Fibroblast of lung (primary cell): ENCODE measurements at regions not wholly inside any gene's neighbourhood (a gene's known extent, or its start where the extent isn't known, plus 50 kb on each side); places are given as distances from the start of the nearest gene placed in this dataset.
A peak's percentile ranks its signal among the peaks of the same experiment; 100 is the strongest.

ENCODE experiments used
- DNase-seq, 2 donors: peaks; one replicate each; pipeline versions ENCODE4 v3.0.0 to v3.0.0-alpha.2; 2010; ENCODE audit warnings: low read depth in 2 of 2
- H2AFZ ChIP-seq: 2 replicates; pipeline ENCODE4 v1.5.1; 2012; ENCODE audit warnings: low read length, control low read depth, inconsistent platforms
- H3K27ac ChIP-seq: 2 replicates; pipeline ENCODE4 v1.5.1; 2011; ENCODE audit warnings: low read length, control low read depth; ENCODE audit not compliant: insufficient read depth
- H3K27me3 ChIP-seq: 2 replicates; pipeline ENCODE4 v1.5.1; 2011; ENCODE audit warnings: mild to moderate bottlenecking, low read length; ENCODE audit not compliant: control insufficient read depth, insufficient read depth
- H3K36me3 ChIP-seq: 2 replicates; pipeline ENCODE4 v1.5.1; 2011; ENCODE audit warnings: low read length; ENCODE audit not compliant: control insufficient read depth, insufficient read depth
- H3K4me1 ChIP-seq: 2 replicates; pipeline ENCODE4 v1.5.1; 2011; ENCODE audit warnings: low read length; ENCODE audit not compliant: control insufficient read depth, insufficient read depth; ENCODE audit errors: extremely low read depth
- H3K4me2 ChIP-seq: 2 replicates; pipeline ENCODE4 v1.5.1; 2011; ENCODE audit warnings: low read length, control low read depth; ENCODE audit not compliant: insufficient read depth; ENCODE audit errors: extremely low read depth
- H3K4me3 ChIP-seq, 4 experiments: fragments of 200-600 bp in 1 of 4; sonication (generic) in 1 of 4; replicated peaks in 1 of 4; 2 replicates each; pipeline ENCODE4 v1.5.1; 2011 to 2016; ENCODE audit warnings: low read length in 4 of 4, low read depth in 3 of 4, mild to moderate bottlenecking in 3 of 4, control low read depth in 2 of 4, inconsistent platforms in 1 of 4, mixed read lengths in 1 of 4; ENCODE audit not compliant: insufficient read depth in 1 of 4; ENCODE audit errors: control extremely low read depth in 1 of 4
- H3K79me2 ChIP-seq: 2 replicates; pipeline ENCODE4 v1.5.1; 2012; ENCODE audit warnings: mild to moderate bottlenecking, low read length, inconsistent platforms; ENCODE audit not compliant: control insufficient read depth, insufficient read depth
- H3K9ac ChIP-seq: 2 replicates; pipeline ENCODE4 v1.5.1; 2011; ENCODE audit warnings: mild to moderate bottlenecking, low read length, control low read depth; ENCODE audit not compliant: insufficient read depth
- H3K9me3 ChIP-seq: 2 replicates; pipeline ENCODE4 v1.5.1; 2012; ENCODE audit warnings: low read depth, low read length; ENCODE audit not compliant: control insufficient read depth, insufficient read depth
- H4K20me1 ChIP-seq: 2 replicates; pipeline ENCODE4 v1.5.1; 2011; ENCODE audit warnings: low read length; ENCODE audit not compliant: control insufficient read depth, insufficient read depth; ENCODE audit errors: extremely low read depth
- CTCF ChIP-seq, 2 donors: IDR thresholded peaks in 1 of 2; conservative IDR thresholded peaks in 1 of 2; 1 replicate in 1 of 2; 2 replicates in 1 of 2; pipeline ENCODE4 v1.5.1; 2011 to 2012; ENCODE audit warnings: low read length in 2 of 2, control low read depth in 1 of 2, inconsistent platforms in 1 of 2, low read depth in 1 of 2, mild to moderate bottlenecking in 1 of 2
- EZH2 ChIP-seq: IDR thresholded peaks from 2 replicates; pipeline ENCODE4 v1.5.1; 2012; ENCODE audit warnings: low read length, control low read depth, mild to moderate bottlenecking; ENCODE audit errors: missing control alignments

GRCh38 chr12:126883697-126884096, 1383.3 kb upstream of the TMEM132C start:
- no peak overlapping the region for H2AFZ ChIP-seq
- no peak overlapping the region for H3K4me3 ChIP-seq
- no peaks in the 10 kb centered on the region for H3K79me2 ChIP-seq
- DNase-seq = peak in 1 of 2 donors; percentile 2
- H3K9ac ChIP-seq = no peak overlapping the region
- TF ChIP-seq CTCF (conservative IDR thresholded peaks at IDR 0.05 in 1 of 2, IDR thresholded peaks at IDR 0.05 in 1 of 2; ENCODE audit: low read depth in 1 of 2, low read length in 2 of 2) = no peak
- TF ChIP-seq EZH2 = no peak
- no peaks in the 10 kb centered on the region for H4K20me1 ChIP-seq
- no peaks in the 10 kb centered on the region for H3K27me3 ChIP-seq
- no peaks in the 10 kb centered on the region for H3K36me3 ChIP-seq
- H3K4me1 ChIP-seq = no peaks in the 10 kb centered on the region
- H3K4me2 ChIP-seq = no peak overlapping the region
- no peaks in the 10 kb centered on the region for H3K9me3 ChIP-seq
- no peak overlapping the region for H3K27ac ChIP-seq

GRCh38 chr12:126889501-126889900, 1377.5 kb upstream of the TMEM132C start:
- Histone ChIP-seq H3K4me1 (no peaks in the 10 kb centered on the region), H3K4me3 (no peak overlapping the region), H2AFZ (no peak overlapping the region), H3K4me2 (no peak overlapping the region), H3K79me2 (no peaks in the 10 kb centered on the region), H4K20me1 (no peaks in the 10 kb centered on the region), H3K27me3 (no peaks in the 10 kb centered on the region), H3K27ac (no peak overlapping the region), H3K9ac (no peak overlapping the region), H3K9me3 (no peaks in the 10 kb centered on the region), H3K36me3 (no peaks in the 10 kb centered on the region)
- no peak for TF ChIP-seq CTCF (conservative IDR thresholded peaks at IDR 0.05 in 1 of 2, IDR thresholded peaks at IDR 0.05 in 1 of 2; ENCODE audit: low read depth in 1 of 2, low read length in 2 of 2)
- TF ChIP-seq EZH2 = no peak
- no peak for DNase-seq

GRCh38 chr12:126890097-126890496, 1376.9 kb upstream of the TMEM132C start:
- no peak overlapping the region for H3K4me2 ChIP-seq
- no peaks in the 10 kb centered on the region for H3K27me3 ChIP-seq
- no peaks in the 10 kb centered on the region for H4K20me1 ChIP-seq
- no peaks in the 10 kb centered on the region for H3K4me1 ChIP-seq
- no peak overlapping the region for H3K4me3 ChIP-seq
- no peaks in the 10 kb centered on the region for H3K9me3 ChIP-seq
- TF ChIP-seq CTCF (conservative IDR thresholded peaks at IDR 0.05 in 1 of 2, IDR thresholded peaks at IDR 0.05 in 1 of 2; ENCODE audit: low read depth in 1 of 2, low read length in 2 of 2) (no peak), EZH2 (no peak)
- no peaks in the 10 kb centered on the region for H3K36me3 ChIP-seq
- no peaks in the 10 kb centered on the region for H3K79me2 ChIP-seq
- H3K27ac ChIP-seq = no peak overlapping the region
- no peak overlapping the region for H3K9ac ChIP-seq
- no peak overlapping the region for H2AFZ ChIP-seq
- no peak for DNase-seq
